GOT3 (cell line): ENCODE measurements at regions not wholly inside any gene's neighbourhood (a gene's known extent, or its start where the extent isn't known, plus 50 kb on each side); places are given as distances from the start of the nearest gene placed in this dataset.

ENCODE experiments used
- DNase-seq: peaks from one replicate; lab custom pipeline; 2025; ENCODE audit warnings: mixed read lengths; lab: John Stamatoyannopoulos, UW

GRCh38 chr2:2717406-2717805, 386.3 kb upstream of the MYT1L start:
- DNase-seq = no peak

DNA sequence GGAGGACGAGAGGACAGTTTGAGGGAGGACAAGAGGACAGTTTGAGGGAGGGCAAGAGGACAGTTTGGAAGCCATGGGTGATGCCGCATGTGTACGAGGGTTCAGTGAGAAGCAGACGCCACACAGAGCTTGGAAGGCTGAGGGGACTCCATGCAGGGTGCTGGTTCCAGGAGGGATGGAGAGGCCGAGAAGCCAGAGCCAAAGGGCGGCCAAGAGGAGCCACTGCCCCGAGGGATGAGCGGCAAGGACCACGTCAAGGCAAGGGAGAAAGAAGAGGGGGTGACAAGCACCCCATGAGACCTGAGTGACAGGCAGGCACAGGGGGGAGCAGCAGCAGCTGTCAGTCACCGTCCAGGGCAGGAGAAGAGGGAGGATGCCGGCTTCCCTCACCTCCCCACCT, 385.7 kb upstream of the MYT1L start:
- DNase-seq = no peak

- no peak for DNase-seq
These were observed 384.2 kb upstream of the MYT1L start for GRCh38 chr2:2715036-2715818.

GRCh38 chr2:2714408-2714807, 383.3 kb upstream of the MYT1L start:
- DNase-seq = no peak

- no peak for DNase-seq
These were observed 378.3 kb upstream of the MYT1L start for GRCh38 chr2:2709431-2709770.

- no peak for DNase-seq
These were observed 377.7 kb upstream of the MYT1L start for GRCh38 chr2:2708575-2709430.

DNA sequence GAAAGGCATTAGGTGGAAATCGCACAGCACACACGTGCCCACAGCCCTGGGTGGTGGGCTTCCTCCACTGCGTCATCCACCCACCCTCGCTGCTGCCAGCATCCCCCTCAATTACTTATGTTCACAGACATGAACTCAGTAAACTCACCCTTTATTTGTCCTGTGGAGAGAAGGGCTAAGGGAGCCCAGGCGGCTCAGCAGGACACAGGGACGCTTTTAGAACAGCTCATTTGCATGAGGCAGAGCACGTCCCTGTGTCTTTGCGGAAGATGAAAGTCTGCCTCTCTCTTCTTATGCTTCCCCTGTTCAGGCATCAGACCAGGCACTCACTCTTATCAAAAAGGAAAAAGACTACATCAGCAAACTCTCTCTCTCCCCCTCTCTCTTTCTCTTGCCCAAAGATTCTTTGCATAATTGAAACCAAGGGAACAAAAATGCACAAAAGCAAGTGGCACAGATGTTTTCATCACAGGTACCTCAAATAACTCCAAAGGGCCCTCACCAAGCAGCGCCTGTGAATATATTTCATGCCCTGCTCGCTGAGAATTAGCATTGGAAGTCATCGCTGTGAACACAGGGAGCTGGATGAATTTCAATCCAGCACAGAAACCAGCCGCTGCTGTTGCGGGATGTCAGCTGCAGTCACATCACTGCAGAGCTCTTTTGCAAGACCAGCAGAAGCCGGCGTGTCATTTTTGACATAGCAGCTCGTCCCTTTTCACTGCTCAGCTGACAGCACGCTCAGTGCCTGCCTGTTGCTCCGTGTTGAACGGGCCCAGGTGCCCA, 376.3 kb upstream of the MYT1L start:
- DNase-seq = no peak

DNA sequence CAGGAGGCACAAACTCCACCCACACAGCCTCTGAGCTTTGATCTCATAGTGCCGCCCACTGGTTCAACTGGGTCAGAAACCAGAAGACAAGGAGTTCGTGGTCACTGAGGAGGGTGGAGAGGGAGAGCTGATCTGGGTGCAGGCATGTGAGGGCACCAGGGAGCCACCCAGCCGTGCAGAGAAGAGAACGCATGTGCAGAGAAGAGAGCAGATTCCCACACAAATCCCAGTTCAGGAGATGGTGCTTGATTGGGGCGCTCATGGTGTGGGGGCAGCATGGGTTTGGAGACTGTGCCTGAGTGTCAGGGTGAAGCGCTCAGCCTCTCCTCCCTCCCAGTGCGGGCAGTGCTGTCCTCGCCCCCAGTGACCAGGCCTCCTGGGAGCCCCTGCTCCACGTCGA, 375.2 kb upstream of the MYT1L start:
- DNase-seq = no peak

DNA sequence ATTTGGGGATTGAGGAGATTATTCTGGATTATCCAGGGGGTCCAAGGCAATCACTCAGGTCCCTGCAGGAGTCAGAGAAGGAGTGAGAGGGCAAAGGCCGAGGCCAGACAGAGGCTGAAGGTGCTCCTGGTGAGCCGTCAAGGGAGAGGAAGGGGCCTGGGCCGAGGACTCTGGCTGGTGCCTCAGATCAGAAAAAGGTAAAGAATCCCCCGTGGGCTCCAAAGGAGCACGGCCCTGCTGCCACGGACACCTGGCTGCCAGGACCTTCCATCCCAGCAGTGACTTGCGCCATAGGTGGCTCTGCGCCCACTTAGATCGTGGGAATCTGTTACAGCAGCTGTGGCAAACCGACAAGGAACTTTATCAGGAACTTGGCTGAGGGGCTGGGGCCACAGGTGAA, 374.8 kb upstream of the MYT1L start:
- DNase-seq = no peak

DNA sequence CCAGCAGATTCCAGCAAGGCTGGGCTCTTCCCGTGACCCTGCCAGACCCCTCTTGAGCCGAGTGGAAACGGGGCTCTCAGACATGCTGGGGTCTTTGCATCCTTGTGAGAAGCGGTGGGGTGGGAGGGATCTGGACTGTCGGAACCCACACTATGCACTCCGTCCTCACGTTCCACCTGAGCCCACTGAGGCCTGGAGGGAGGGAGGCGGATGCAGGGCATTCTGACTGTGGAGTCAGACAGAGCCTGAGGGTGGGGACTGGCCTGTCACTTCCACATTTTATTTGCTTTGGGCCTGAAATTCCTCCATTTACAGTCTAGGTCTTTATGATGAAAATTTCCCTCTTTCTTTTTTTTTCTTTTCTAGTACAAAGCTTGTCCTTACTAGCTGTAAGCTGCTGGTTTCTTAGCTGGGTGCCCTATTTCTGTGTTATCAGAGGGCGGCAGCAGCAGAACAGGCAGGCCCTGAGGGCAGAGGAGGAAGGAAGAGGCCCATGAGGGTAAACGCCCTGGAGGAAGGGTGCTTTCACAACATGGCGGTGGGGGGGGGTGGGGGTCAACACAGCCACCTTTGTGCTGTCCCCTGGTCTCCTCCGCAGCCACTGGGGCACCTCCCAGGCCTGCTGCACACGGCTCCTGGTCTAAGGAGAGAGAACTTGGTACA, 373.5 kb upstream of the MYT1L start:
- DNase-seq = no peak

- DNase-seq = no peak
These were observed 372.8 kb upstream of the MYT1L start for GRCh38 chr2:2703762-2704427.

GRCh38 chr2:2703172-2703571, 372.1 kb upstream of the MYT1L start:
- DNase-seq = no peak

- no peak for DNase-seq
These were observed 371.3 kb upstream of the MYT1L start for GRCh38 chr2:2702385-2702784.

GRCh38 chr2:2701813-2702212, 370.7 kb upstream of the MYT1L start:
- no peak for DNase-seq

- DNase-seq = no peak
These were observed 370.2 kb upstream of the MYT1L start for GRCh38 chr2:2701176-2701781.

- no peak for DNase-seq
These were observed 368.0 kb upstream of the MYT1L start for GRCh38 chr2:2699121-2699505.

GRCh38 chr2:2698182-2699120, 367.4 kb upstream of the MYT1L start:
- no peak for DNase-seq

- no peak for DNase-seq
These were observed 365.8 kb upstream of the MYT1L start for GRCh38 chr2:2696733-2697455.

DNA sequence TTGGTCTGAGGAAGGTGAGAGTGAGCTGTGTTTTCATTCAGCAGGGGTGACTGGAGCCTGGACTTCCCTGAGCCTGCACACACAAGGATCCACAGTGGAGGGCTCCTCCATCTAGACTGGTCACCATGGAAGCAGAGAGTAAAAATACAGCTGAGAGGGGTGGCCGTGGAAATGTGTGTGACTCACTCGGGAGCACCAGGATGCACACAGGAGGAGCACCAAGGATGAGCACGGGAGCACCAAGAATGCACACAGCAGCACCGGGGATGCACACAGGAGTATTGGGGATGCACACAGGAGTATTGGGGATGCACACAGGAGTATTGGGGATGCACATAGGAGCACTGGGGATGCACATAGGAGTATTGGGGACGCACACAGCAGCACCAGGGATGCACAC, 365.2 kb upstream of the MYT1L start:
- DNase-seq = no peak
